GM19452 (cell line): ENCODE measurements at regions not wholly inside any gene's neighbourhood (a gene's known extent, or its start where the extent isn't known, plus 50 kb on each side); places are given as distances from the start of the nearest gene placed in this dataset.
"Not testable (repeated sequence)": the region's sequence is repeated elsewhere in the genome, so short reads cannot be mapped to it uniquely, and the experiment has no call there.

Experiments
- ATAC-seq: cut with Tn5 transposase; IDR thresholded peaks from one replicate; pipeline ENCODE4 v1.9.1; 2021; ENCODE audit not compliant: unreplicated experiment

- ATAC-seq = no peak
Measured at GRCh38 chr15:26261966-26262365, 398.8 kb upstream of the ATP10A start.

DNA sequence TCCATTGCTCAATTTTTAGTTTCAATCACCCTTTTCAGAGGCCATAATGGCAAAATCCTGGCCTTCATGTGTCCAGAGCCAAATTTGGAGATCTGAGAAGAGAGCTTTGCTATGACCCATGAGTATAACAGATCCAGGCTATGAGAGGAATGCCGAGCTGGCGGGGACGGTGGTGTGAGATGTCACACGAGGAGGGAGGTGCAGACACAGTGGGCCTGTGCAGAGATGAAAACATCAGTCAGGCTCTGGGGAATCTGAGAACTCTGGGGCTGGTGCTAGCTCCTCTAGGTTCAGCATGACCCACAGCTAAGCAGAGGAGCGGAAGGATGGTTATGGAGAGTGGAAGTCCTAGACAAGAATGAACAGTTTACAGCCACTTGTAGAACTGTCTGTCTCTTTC lies 398.3 kb upstream of the ATP10A start:
- ATAC-seq = no peak

- ATAC-seq = no peak
Measured at GRCh38 chr15:26260517-26261133, 397.5 kb upstream of the ATP10A start.

GRCh38 chr15:26259581-26259980 lies 396.5 kb upstream of the ATP10A start:
- no peak for ATAC-seq

- not testable (repeated sequence) for ATAC-seq
Measured at GRCh38 chr15:26244782-26245181, 381.7 kb upstream of the ATP10A start.

DNA sequence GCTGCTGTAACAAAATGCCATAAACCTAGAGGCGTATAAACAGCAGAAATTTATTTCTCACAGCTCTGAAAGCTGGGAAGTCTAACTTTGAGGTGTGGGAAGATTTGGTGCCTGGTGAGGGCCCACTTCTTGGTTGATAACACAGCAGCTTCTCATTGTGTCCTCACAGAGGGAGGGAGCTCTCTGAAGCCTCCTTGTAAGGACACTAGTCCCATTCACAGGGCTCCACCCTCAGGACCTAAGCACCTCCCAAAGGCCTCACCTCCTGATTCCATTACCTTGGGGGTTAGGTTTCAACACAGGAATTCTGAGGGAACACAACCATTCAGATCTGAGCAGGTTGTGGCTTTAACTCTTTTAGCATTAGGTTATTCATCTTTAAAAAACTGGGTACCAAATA lies 380.3 kb upstream of the ATP10A start:
- ATAC-seq = no peak

DNA sequence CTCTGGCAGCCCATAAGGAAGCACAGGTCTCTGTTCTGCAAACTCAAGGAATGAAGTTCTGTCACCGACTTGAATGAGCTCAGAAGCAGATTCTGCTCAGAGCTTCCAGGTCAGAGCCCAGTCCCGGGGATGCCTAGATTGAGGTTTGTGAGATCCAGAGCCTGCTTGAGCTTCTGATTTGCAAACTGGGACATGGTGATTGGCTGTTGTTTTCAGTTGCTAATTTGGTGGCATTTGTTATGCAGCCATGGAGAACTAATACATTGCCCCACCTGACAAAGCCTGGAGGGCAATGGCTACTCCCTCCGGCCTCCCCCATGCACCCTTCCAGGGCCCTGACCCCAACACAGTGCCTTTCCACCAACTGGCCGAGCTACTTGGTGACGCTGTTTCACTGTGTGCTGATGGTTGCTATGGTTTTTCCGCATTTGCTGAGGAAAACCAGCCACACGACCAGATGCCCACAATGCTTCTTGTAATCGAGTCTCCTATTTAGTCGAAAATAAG lies 379.5 kb upstream of the ATP10A start:
- ATAC-seq = no peak

DNA sequence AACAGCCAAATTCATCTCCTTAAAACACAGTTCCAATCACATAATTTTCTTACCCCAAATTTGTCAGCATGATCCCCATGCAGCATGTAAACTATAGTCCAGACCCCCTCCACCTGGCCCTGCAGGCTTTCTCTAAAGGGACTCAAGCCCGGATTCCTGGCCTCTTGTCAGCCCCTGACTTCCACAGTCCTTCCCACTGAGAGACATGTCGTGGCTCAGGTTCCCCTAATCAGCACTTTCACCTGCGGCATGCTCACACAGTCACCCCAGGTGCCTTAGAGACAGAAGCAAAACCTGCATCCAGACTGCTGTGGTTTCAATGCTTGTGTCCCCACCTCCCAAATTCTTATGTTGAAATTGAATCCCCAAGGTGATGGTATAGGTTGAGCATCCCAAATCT lies 372.7 kb upstream of the ATP10A start:
- ATAC-seq = no peak

- ATAC-seq = no peak
Measured at GRCh38 chr15:26234976-26235767, 372.0 kb upstream of the ATP10A start.

- ATAC-seq = no peak
Measured at GRCh38 chr15:26232691-26233090, 369.6 kb upstream of the ATP10A start.

DNA sequence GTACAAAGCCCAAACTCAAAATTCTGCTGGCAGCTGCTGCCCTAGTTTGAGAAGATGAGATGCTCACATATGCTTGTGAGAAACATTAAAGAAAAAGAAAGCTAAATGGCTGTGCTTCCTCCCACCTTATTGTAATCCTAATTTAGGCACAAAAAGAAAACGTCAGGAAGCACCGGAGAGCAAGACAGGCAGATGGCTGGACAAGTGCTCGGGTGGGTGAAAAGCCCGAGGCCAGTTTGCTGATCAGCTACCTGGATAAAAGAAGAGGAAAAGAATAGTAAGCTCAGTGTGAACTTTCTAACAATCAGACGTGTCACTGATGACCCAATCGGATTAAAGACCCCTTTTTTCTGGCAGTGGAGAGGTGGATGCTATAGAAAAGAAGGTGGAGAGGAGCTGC lies 368.0 kb upstream of the ATP10A start:
- ATAC-seq = no peak

- no peak for ATAC-seq
Measured at GRCh38 chr15:26224266-26224665, 361.1 kb upstream of the ATP10A start.

GRCh38 chr15:26223720-26224119 lies 360.6 kb upstream of the ATP10A start:
- no peak for ATAC-seq

GRCh38 chr15:26222781-26223180 lies 359.7 kb upstream of the ATP10A start:
- ATAC-seq = no peak

DNA sequence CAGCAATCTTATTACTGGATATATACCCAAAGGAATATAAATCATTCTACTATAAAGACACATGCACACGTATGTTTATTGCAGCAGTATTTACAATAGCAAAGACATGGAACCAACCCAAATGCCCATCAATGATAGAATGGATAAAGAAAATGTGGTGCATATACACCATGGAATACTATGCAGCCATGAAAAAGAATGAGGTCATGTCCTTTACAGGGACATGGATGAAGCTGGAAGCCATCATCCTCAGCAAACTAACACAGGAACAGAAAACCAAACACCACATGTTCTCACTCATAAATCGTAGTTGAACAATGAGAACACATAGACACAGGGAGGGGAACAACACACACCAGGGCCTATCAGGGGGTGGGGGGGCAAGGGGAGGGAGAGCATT lies 353.9 kb upstream of the ATP10A start:
- not testable (repeated sequence) for ATAC-seq

DNA sequence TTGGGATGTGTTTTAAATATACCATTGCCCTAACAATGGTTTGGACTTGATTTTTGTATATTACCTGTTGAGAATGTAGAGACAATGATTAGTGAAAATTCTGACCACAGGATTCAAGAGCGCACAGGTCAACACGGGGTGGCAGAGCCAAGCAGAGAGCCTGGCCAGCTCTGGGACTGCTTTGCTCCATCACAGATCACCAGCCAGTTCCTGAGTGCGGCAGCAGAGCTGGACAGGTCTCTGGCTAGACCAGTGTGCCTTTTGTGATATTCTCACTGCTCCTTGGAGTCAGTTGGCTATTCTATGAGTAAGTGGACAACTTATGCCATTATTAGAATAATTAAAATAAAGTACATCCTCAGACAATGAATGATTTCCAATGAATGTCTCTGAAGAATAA lies 351.2 kb upstream of the ATP10A start:
- ATAC-seq = no peak

DNA sequence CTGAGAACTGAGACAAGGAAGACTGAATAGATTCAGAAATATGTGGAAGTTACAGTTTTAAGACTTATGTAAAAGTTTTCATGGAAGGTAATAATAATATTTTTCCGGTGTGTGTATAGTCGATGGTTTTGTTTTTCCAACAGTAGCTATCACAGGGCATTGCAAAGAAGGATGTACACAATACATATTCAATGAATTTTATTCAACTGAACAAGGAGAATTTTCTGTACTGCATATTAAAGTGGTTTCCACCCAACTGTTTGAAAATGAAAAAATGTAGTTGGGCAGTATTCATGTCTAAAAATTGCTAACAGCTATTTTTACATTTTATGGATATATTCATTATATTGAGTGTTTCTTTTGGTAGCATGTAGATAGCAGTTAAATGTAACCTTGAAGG lies 350.3 kb upstream of the ATP10A start:
- ATAC-seq = no peak

DNA sequence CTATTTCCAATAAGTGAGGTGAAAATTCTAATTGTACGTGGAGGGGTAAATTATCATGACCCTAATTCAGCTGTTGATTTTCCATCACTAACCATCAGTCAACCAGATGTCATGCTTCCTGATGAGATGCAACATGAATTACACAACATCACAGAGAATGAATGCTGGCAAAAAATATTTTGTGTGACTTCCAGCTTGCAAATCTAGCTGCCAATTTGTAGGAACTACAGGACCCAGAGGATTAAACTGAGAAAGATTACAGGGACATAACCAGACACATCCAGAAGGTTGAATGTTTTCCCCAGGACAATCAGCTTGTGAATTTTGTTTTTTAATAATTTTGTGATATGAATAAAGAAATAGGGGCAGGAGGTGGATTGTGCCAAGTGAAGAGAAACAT lies 349.0 kb upstream of the ATP10A start:
- no peak for ATAC-seq

GRCh38 chr15:26210980-26211379 lies 347.9 kb upstream of the ATP10A start:
- ATAC-seq = no peak

GRCh38 chr15:26201177-26201858 lies 338.2 kb upstream of the ATP10A start:
- ATAC-seq = no peak

- no peak for ATAC-seq
Measured at GRCh38 chr15:26200427-26200826, 337.3 kb upstream of the ATP10A start.

GRCh38 chr15:26197719-26198118 lies 334.6 kb upstream of the ATP10A start:
- no peak for ATAC-seq
